OCI-LY7 (cell line): ENCODE measurements at regions not wholly inside any gene's neighbourhood (a gene's known extent, or its start where the extent isn't known, plus 50 kb on each side); places are given as distances from the start of the nearest gene placed in this dataset.

Experiments used
- BruUV-seq: library from RNA; stranded (reverse); fragments of 400-500 nt; replicated peaks from 2 replicates; lab custom pipeline; 2021; lab: Mats Ljungman, UMichigan
- CTCF ChIA-PET: fragments of 300-600 bp; sonication (Branson Sonifier 250); formaldehyde crosslinking; loops from one replicate; lab custom pipeline; 2022; ENCODE audit warnings: antibody characterized with exemption; ENCODE audit not compliant: unreplicated experiment; lab: Charles Lee
- POLR2A ChIA-PET: fragments of 300-600 bp; sonication (Branson Sonifier 250); formaldehyde crosslinking; loops from one replicate; lab custom pipeline; 2022; ENCODE audit warnings: antibody characterized with exemption; lab: Charles Lee
- DNase-seq: peaks from one replicate; pipeline ENCODE4 v3.0.0-alpha.2; 2015; ENCODE audit warnings: low spot score
- H2AFZ ChIP-seq: fragments of 200-600 bp; sonication (generic), shearing (Covaris generic); 2 replicates; pipeline ENCODE4 v1.6.1; 2014; ENCODE audit warnings: mild to moderate bottlenecking, antibody characterized with exemption, low read length, moderate library complexity
- H3K27ac ChIP-seq: fragments of 200-600 bp; sonication (generic); 2 replicates; pipeline ENCODE4 v1.5.1; 2014; ENCODE audit warnings: mixed run types, low read depth, mild to moderate bottlenecking, moderate library complexity, low read length, inconsistent platforms; ENCODE audit not compliant: poor library complexity, severe bottlenecking
- H3K36me3 ChIP-seq: fragments of 200-600 bp; sonication (generic); 2 replicates; pipeline ENCODE4 v1.6.1; 2014; ENCODE audit warnings: mild to moderate bottlenecking, antibody characterized with exemption, low read length, moderate library complexity, mixed read lengths; ENCODE audit not compliant: insufficient read depth
- H3K4me1 ChIP-seq: fragments of 200-600 bp; sonication (generic); 2 replicates; pipeline ENCODE4 v1.5.1; 2014; ENCODE audit warnings: mild to moderate bottlenecking, low read length; ENCODE audit not compliant: insufficient read depth, poor library complexity, severe bottlenecking
- H3K4me2 ChIP-seq: fragments of 200-600 bp; sonication (generic); 2 replicates; pipeline ENCODE4 v1.6.1; 2014; ENCODE audit warnings: mild to moderate bottlenecking, low read length
- H3K4me3 ChIP-seq: fragments of 200-600 bp; sonication (generic); 2 replicates; pipeline ENCODE4 v1.5.1; 2014; ENCODE audit warnings: mild to moderate bottlenecking, low read depth, low read length; ENCODE audit not compliant: poor library complexity, severe bottlenecking
- H3K79me2 ChIP-seq: fragments of 200-600 bp; sonication (generic); 2 replicates; pipeline ENCODE4 v1.6.1; 2016; ENCODE audit warnings: low read depth, mild to moderate bottlenecking, low read length, moderate library complexity, mixed read lengths; ENCODE audit not compliant: insufficient read depth
- H3K9me2 ChIP-seq: fragments of 200-600 bp; sonication (generic); 2 replicates; pipeline ENCODE4 v1.6.1; 2016; ENCODE audit warnings: mild to moderate bottlenecking, low read length, mixed read lengths; ENCODE audit not compliant: insufficient read depth
- H3K9me3 ChIP-seq: fragments of 200-600 bp; sonication (generic); 2 replicates; pipeline ENCODE4 v1.6.1; 2014; ENCODE audit warnings: mild to moderate bottlenecking, mixed run types, low read length, mixed read lengths
- H4K20me1 ChIP-seq: fragments of 200-600 bp; sonication (generic); 2 replicates; pipeline ENCODE4 v1.6.1; 2014; ENCODE audit warnings: mild to moderate bottlenecking, antibody characterized with exemption, low read length, moderate library complexity, mixed read lengths; ENCODE audit not compliant: insufficient read depth
- EZH2phosphoT487 ChIP-seq: fragments of 200-600 bp; sonication (generic); IDR thresholded peaks from 2 replicates; pipeline ENCODE4 v1.6.1; 2018; ENCODE audit warnings: low read depth, borderline replicate concordance, mild to moderate bottlenecking, mixed run types, antibody characterized with exemption, low read length, moderate library complexity, mixed read lengths
- intact Hi-C: fragments of 100-400 bp; cut with micrococcal nuclease; formaldehyde crosslinking; loops from one replicate; pipeline ENCODE4 v1.10.0; 2022; ENCODE audit not compliant: unreplicated experiment
- TF ChIP-seq, protein P1 (sequence below): fragments of 200-600 bp; sonication (generic); conservative IDR thresholded peaks from 2 replicates; pipeline ENCODE4 v1.5.1; 2014; ENCODE audit warnings: mild to moderate bottlenecking, antibody characterized with exemption, low read length, moderate library complexity, mixed read lengths

DNA sequence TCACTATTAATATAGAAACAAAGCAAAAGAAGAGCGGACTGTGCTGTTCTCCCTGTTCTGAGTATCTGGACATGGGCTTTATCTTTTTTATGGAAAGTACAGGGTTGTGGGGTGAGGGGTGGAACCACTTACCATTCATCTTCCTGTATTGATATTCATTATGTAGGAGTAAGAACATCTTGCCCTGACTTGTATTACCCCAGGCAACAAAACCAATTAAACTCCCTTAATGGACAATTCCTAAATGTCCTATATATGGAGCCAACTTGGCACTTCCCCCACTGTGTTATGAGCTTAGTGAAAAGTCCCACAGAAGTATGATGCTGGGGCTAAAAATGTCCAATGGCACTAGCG is 139.9 kb upstream of the KRR1 start:
- no peak for TF ChIP-seq EZH2phosphoT487
- TF ChIP-seq, protein P1, sequence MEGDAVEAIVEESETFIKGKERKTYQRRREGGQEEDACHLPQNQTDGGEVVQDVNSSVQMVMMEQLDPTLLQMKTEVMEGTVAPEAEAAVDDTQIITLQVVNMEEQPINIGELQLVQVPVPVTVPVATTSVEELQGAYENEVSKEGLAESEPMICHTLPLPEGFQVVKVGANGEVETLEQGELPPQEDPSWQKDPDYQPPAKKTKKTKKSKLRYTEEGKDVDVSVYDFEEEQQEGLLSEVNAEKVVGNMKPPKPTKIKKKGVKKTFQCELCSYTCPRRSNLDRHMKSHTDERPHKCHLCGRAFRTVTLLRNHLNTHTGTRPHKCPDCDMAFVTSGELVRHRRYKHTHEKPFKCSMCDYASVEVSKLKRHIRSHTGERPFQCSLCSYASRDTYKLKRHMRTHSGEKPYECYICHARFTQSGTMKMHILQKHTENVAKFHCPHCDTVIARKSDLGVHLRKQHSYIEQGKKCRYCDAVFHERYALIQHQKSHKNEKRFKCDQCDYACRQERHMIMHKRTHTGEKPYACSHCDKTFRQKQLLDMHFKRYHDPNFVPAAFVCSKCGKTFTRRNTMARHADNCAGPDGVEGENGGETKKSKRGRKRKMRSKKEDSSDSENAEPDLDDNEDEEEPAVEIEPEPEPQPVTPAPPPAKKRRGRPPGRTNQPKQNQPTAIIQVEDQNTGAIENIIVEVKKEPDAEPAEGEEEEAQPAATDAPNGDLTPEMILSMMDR, result no peak
- Histone ChIP-seq H3K79me2 (no peaks in the 10 kb centered on the region), H3K27ac (no peak overlapping the region), H3K4me1 (no peaks in the 10 kb centered on the region), H3K4me3 (no peak overlapping the region), H2AFZ (no peak overlapping the region), H3K9me3 (no peaks in the 10 kb centered on the region), H3K4me2 (no peak overlapping the region), H3K9me2 (no peaks in the 10 kb centered on the region), H4K20me1 (no peaks in the 10 kb centered on the region), H3K36me3 (no peaks in the 10 kb centered on the region)
- ChIA-PET CTCF (no interaction called here), POLR2A (interaction anchor here (0.6 to 1.5 kb wide), 2 partner anchors 9 to 18 kb away, joined by 3 to 6 read pairs; no protein-coding TSS in a partner anchor)
- intact Hi-C loops, result no loop called here
- no TSS peak for BruUV-seq
- no peak for DNase-seq

DNA sequence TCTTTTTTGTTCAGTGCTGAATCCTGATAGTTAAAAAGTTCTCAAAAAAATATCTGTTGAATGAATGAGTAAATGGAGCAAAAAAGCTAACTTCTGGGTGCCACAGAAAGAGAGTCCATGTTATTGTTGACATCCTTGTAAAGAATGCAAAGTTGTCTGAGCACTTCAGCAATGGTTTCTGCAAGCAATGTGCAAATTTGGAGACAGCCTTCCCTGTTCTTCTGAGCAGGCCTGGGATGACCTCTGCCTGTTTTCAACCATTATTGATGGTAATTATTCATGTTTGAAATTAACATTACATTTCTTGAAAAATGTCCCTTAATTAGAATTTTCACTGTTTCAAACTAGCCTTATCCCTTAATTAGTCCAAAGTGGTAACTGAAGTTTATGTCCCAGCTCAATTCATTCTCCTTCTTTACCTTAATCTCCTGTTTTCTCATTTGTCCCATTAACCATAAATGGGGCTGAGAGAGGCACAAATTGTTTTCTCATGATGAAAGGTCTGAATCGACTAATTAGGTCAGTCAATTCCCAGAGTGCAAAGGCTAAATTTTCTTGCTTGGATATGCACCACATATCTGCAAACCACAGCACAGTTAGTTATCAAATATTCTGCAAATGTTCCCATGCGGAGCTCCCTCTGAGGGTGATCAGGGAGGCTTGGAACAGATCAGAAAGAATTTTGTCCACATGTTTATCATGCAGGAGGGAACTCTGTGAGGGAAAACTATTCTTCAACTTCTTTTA is 139.4 kb upstream of the KRR1 start:
- CTCF ChIA-PET, result no interaction called here
- H3K9me3 ChIP-seq, result no peaks in the 10 kb centered on the region
- no peaks in the 10 kb centered on the region for H3K79me2 ChIP-seq
- no peak for DNase-seq
- H2AFZ ChIP-seq, result no peak overlapping the region
- H3K27ac ChIP-seq, result no peak overlapping the region
- H3K4me1 ChIP-seq, result no peaks in the 10 kb centered on the region
- H3K4me2 ChIP-seq, result no peak overlapping the region
- intact Hi-C loops, result no loop called here
- no peak overlapping the region for H3K4me3 ChIP-seq
- no peaks in the 10 kb centered on the region for H4K20me1 ChIP-seq
- no peaks in the 10 kb centered on the region for H3K9me2 ChIP-seq
- POLR2A ChIA-PET, result interaction anchor here (0.5 to 1.5 kb wide), 3 partner anchors 9 to 26 kb away, joined by 3 to 6 read pairs (median 3); no protein-coding TSS in a partner anchor
- no TSS peak for BruUV-seq
- no peaks in the 10 kb centered on the region for H3K36me3 ChIP-seq
- TF ChIP-seq EZH2phosphoT487, result no peak
- TF ChIP-seq, protein P1, result no peak

DNA sequence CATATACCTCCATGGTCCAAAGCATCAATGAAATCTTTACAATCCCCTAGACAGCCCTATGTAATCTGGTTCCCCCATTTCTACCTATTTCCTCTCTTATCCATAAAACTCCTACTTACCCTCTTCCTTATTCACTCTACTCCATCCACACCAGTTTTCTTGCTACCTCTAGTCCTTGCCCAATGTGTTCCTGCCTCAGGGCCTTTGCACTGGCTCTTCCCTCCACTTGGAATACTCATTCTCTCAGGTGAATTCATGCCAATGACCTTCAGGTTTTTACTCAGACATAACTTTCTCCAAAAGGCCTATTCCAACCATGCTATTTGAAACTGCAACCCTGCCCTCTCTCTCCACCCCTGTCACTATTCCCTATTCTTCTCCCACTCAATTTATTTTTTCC is 138.7 kb upstream of the KRR1 start:
- intact Hi-C loops, result no loop called here
- ChIA-PET CTCF (no interaction called here), POLR2A (interaction anchor here (0.5 to 0.6 kb wide), 2 partner anchors 10 to 25 kb away, joined by 3 read pairs; no protein-coding TSS in a partner anchor)
- no peak for DNase-seq
- Histone ChIP-seq H3K4me1 (peaks cover 3% of the 10 kb centered on the region), H4K20me1 (no peaks in the 10 kb centered on the region), H3K9me2 (no peaks in the 10 kb centered on the region), H2AFZ (no peak overlapping the region), H3K9me3 (no peaks in the 10 kb centered on the region), H3K27ac (no peak overlapping the region), H3K36me3 (no peaks in the 10 kb centered on the region), H3K79me2 (no peaks in the 10 kb centered on the region), H3K4me3 (no peak overlapping the region), H3K4me2 (no peak overlapping the region)
- TF ChIP-seq EZH2phosphoT487, result no peak
- TF ChIP-seq, protein P1, result no peak
- no TSS peak for BruUV-seq
